ENCODE measurements at regions not wholly inside any gene's neighbourhood (a gene's known extent, or its start where the extent isn't known, plus 50 kb on each side); places are given as distances from the start of the nearest gene placed in this dataset.
"Not testable (repeated sequence)": the region's sequence is repeated elsewhere in the genome, so short reads cannot be mapped to it uniquely, and the experiment has no call there.

- no peak for DNase-seq
Measured at GRCh38 chr1:209100460-209100859, 483.1 kb upstream of the CAMK1G start.

- DNase-seq, result no peak
Measured at GRCh38 chr1:209101106-209101505, 482.4 kb upstream of the CAMK1G start.

GRCh38 chr1:209102120-209102519, 481.4 kb upstream of the CAMK1G start:
- DNase-seq, result no peak

GRCh38 chr1:209102531-209102930, 481.0 kb upstream of the CAMK1G start:
- no peak for DNase-seq

GRCh38 chr1:209103092-209103491, 480.4 kb upstream of the CAMK1G start:
- DNase-seq, result no peak

GRCh38 chr1:209104646-209105045, 478.9 kb upstream of the CAMK1G start:
- no peak for DNase-seq

GRCh38 chr1:209105701-209106100, 477.8 kb upstream of the CAMK1G start:
- no peak for DNase-seq

GRCh38 chr1:209106237-209106741, 477.2 kb upstream of the CAMK1G start:
- DNase-seq, result no peak

- DNase-seq, result no peak
Measured at GRCh38 chr1:209106861-209107260, 476.7 kb upstream of the CAMK1G start.

- no peak for DNase-seq
Measured at GRCh38 chr1:209107535-209107934, 476.0 kb upstream of the CAMK1G start.

GRCh38 chr1:209109001-209109785, 474.3 kb upstream of the CAMK1G start:
- no peak for DNase-seq

GRCh38 chr1:209113521-209113920, 470.0 kb upstream of the CAMK1G start:
- DNase-seq, result no peak

GRCh38 chr1:209116705-209117104, 466.8 kb upstream of the CAMK1G start:
- DNase-seq, result no peak

GRCh38 chr1:209123601-209124000, 459.9 kb upstream of the CAMK1G start:
- no peak for DNase-seq

- DNase-seq, result not testable (repeated sequence)
Measured at GRCh38 chr1:209129091-209129490, 454.4 kb upstream of the CAMK1G start.

GRCh38 chr1:209130886-209131285, 452.6 kb upstream of the CAMK1G start:
- DNase-seq, result no peak

- no peak for DNase-seq
Measured at GRCh38 chr1:209132736-209133467, 450.6 kb upstream of the CAMK1G start.

- no peak for DNase-seq
Measured at GRCh38 chr1:209134001-209134400, 449.5 kb upstream of the CAMK1G start.

GRCh38 chr1:209143916-209144315, 439.6 kb upstream of the CAMK1G start:
- DNase-seq, result no peak

GRCh38 chr1:209150114-209150513, 433.4 kb upstream of the CAMK1G start:
- DNase-seq, result no peak

- no peak for DNase-seq
Measured at GRCh38 chr1:209153411-209153810, 430.1 kb upstream of the CAMK1G start.

GRCh38 chr1:209154912-209155311, 428.6 kb upstream of the CAMK1G start:
- DNase-seq, result no peak

GRCh38 chr1:209155546-209155945, 428.0 kb upstream of the CAMK1G start:
- DNase-seq, result no peak

- no peak for DNase-seq
Measured at GRCh38 chr1:209156991-209157390, 426.5 kb upstream of the CAMK1G start.
